ENCODE measurements at regions not wholly inside any gene's neighbourhood (a gene's known extent, or its start where the extent isn't known, plus 50 kb on each side); places are given as distances from the start of the nearest gene placed in this dataset.

GRCh38 chr13:90222758-90223157, 1124.7 kb upstream of the MIR17HG start:
- TF ChIP-seq CTCF (conservative IDR thresholded peaks at IDR 0.05; ENCODE audit: low read depth, low read length): no peak
- no peak for DNase-seq (ENCODE audit: low read depth)
- H3K4me3 ChIP-seq (ENCODE audit: low read depth, low read length): no peak overlapping the region

GRCh38 chr13:90230311-90230710, 1117.2 kb upstream of the MIR17HG start:
- no peak for DNase-seq (ENCODE audit: low read depth)
- no peak overlapping the region for H3K4me3 ChIP-seq (ENCODE audit: low read depth, low read length)
- TF ChIP-seq CTCF (conservative IDR thresholded peaks at IDR 0.05; ENCODE audit: low read depth, low read length): no peak

DNA sequence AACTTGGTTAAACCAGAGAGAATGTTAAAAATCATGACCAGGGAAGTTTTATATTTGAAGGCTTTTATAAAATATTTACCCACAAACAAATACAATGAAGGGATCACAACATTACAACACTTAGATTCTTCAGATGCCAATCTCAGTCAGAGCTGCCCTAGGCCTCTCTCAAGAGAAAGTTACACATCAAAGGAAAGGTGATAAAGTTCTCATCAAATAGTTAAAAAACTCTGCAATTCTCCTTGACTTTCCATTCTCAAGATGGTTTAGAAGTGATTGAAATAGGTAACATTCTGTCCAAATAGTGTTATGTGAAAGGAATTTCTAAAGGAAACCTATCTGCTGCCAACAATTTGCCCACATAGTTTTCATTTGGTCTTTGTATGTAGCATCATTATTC, 1115.2 kb upstream of the MIR17HG start:
- peak; percentile 9 for DNase-seq (ENCODE audit: low read depth)
- TF ChIP-seq CTCF (conservative IDR thresholded peaks at IDR 0.05; ENCODE audit: low read depth, low read length): no peak
- no peak overlapping the region for H3K4me3 ChIP-seq (ENCODE audit: low read depth, low read length)

DNA sequence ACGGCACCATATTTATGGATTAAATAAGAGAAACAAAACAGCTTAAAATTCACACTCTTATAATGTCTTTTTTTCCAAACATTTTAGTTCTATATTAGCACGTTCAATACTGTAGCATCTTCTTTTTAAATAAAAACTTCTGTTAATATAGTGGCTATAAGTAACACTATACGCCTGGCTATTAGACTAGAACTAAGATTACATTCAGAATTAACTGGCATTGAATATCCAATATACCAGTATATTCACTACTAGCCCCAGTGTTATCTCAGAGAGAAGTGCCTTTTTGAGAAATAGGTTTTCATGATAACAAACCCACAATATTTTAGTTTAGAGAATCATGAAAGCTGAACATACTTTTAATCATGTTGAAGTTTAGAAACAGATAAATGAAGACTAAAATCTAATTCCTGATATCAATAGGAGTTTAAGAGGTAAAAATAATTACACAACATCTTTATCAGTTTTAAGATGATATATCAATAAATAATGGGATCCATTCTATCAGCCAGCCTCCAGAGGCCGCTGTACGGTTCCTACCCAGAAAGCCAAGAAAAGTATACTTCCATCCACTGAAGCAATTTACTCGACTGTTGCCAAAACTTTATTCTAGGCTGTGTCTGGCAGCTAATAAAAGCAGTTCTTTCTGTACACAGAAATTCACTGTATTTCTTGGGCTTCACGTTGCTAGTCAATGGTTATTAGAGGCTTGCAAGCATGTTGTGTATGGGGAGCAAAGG, 1113.4 kb upstream of the MIR17HG start:
- no peak overlapping the region for H3K4me3 ChIP-seq (ENCODE audit: low read depth, low read length)
- TF ChIP-seq CTCF (conservative IDR thresholded peaks at IDR 0.05; ENCODE audit: low read depth, low read length): peak; percentile 14
- no peak for DNase-seq (ENCODE audit: low read depth)

DNA sequence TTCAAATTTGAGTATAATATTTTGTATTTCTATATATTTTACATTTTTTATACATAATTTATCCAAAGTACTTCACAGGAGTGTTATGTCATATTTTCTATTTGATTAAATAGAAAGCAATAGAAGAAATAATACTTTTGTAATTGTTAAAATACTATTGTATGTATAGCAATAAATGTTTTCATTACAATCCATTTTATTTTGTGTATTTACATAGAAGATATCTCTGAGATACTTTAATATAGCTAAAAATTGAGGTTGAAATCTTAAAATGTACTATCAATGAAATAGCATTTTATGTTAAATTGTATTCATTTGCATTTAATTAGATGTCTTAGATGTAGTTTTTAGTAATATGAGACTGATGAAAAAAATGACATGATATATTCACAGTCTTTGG, 1109.6 kb upstream of the MIR17HG start:
- H3K4me3 ChIP-seq (ENCODE audit: low read depth, low read length): no peak overlapping the region
- DNase-seq (ENCODE audit: low read depth): no peak
- TF ChIP-seq CTCF (conservative IDR thresholded peaks at IDR 0.05; ENCODE audit: low read depth, low read length): no peak

- no peak overlapping the region for H3K4me3 ChIP-seq (ENCODE audit: low read depth, low read length)
- no peak for DNase-seq (ENCODE audit: low read depth)
- no peak for TF ChIP-seq CTCF (conservative IDR thresholded peaks at IDR 0.05; ENCODE audit: low read depth, low read length)
Observed at GRCh38 chr13:90238413-90238812, 1109.1 kb upstream of the MIR17HG start.

GRCh38 chr13:90239130-90239529, 1108.4 kb upstream of the MIR17HG start:
- no peak for TF ChIP-seq CTCF (conservative IDR thresholded peaks at IDR 0.05; ENCODE audit: low read depth, low read length)
- DNase-seq (ENCODE audit: low read depth): no peak
- H3K4me3 ChIP-seq (ENCODE audit: low read depth, low read length): no peak overlapping the region

All from epithelial cell of proximal tubule (primary cell).